ENCODE measurements at regions not wholly inside any gene's neighbourhood (a gene's known extent, or its start where the extent isn't known, plus 50 kb on each side); places are given as distances from the start of the nearest gene placed in this dataset.

- TF ChIP-seq CTCF (IDR thresholded peaks at IDR 0.05) = no peak
- TF ChIP-seq EZH2 (IDR thresholded peaks at IDR 0.05) = no peak
Observed at GRCh38 chr6:140076105-140076504, 701.7 kb upstream of the CITED2 start.
